GM19438 (cell line): ENCODE measurements at regions not wholly inside any gene's neighbourhood (a gene's known extent, or its start where the extent isn't known, plus 50 kb on each side); places are given as distances from the start of the nearest gene placed in this dataset.
"Not testable (repeated sequence)": the region's sequence is repeated elsewhere in the genome, so short reads cannot be mapped to it uniquely, and the experiment has no call there.

ENCODE experiments used
- ATAC-seq: cut with Tn5 transposase; IDR thresholded peaks from one replicate; pipeline ENCODE4 v1.9.1; 2021; ENCODE audit warnings: low read depth; ENCODE audit not compliant: unreplicated experiment

GRCh38 chr2:16416651-16417050, 249.0 kb downstream of the CYRIA start:
- no peak for ATAC-seq

- not testable (repeated sequence) for ATAC-seq
Measured at GRCh38 chr2:16415861-16416260, 249.8 kb downstream of the CYRIA start.

- ATAC-seq: no peak
Measured at GRCh38 chr2:16413947-16414346, 251.7 kb downstream of the CYRIA start.

- no peak for ATAC-seq
Measured at GRCh38 chr2:16413285-16413684, 252.3 kb downstream of the CYRIA start.

- no peak for ATAC-seq
Measured at GRCh38 chr2:16412321-16413030, 253.2 kb downstream of the CYRIA start.

GRCh38 chr2:16411788-16412187, 253.8 kb downstream of the CYRIA start:
- no peak for ATAC-seq

GRCh38 chr2:16409849-16410248, 255.8 kb downstream of the CYRIA start:
- ATAC-seq: no peak

GRCh38 chr2:16409006-16409390, 256.6 kb downstream of the CYRIA start:
- no peak for ATAC-seq

- ATAC-seq: no peak
Measured at GRCh38 chr2:16408331-16409005, 257.2 kb downstream of the CYRIA start.

GRCh38 chr2:16407358-16407757, 258.3 kb downstream of the CYRIA start:
- no peak for ATAC-seq

GRCh38 chr2:16406496-16407289, 258.9 kb downstream of the CYRIA start:
- ATAC-seq: no peak

GRCh38 chr2:16405551-16405950, 260.1 kb downstream of the CYRIA start:
- ATAC-seq: no peak

GRCh38 chr2:16404551-16405300, 260.9 kb downstream of the CYRIA start:
- ATAC-seq: no peak

GRCh38 chr2:16404146-16404545, 261.5 kb downstream of the CYRIA start:
- ATAC-seq: no peak

GRCh38 chr2:16402891-16403290, 262.7 kb downstream of the CYRIA start:
- ATAC-seq: no peak

- ATAC-seq: no peak
Measured at GRCh38 chr2:16401761-16402300, 263.8 kb downstream of the CYRIA start.

- ATAC-seq: no peak
Measured at GRCh38 chr2:16400127-16400623, 265.5 kb downstream of the CYRIA start.

GRCh38 chr2:16398486-16399043, 267.1 kb downstream of the CYRIA start:
- ATAC-seq: no peak

GRCh38 chr2:16397681-16398475, 267.8 kb downstream of the CYRIA start:
- no peak for ATAC-seq
